Left lobe of liver (tissue), 2 donors: ENCODE measurements at regions not wholly inside any gene's neighbourhood (a gene's known extent, or its start where the extent isn't known, plus 50 kb on each side); places are given as distances from the start of the nearest gene placed in this dataset.

Source experiments
- ATAC-seq: fragments of 200-7000 bp; cut with Tn5 transposase; one replicate; pipeline ENCODE4 v1.9.1; 2020; ENCODE audit warnings: mild to moderate bottlenecking, moderate library complexity
- DNase-seq: peaks from one replicate; pipeline ENCODE4 v3.0.0-alpha.2; 2020; ENCODE audit warnings: low spot score
- donor health status: DM: no; HTN: no; CAD: no; lungs with moderate emphysema.
- donor health status: DM: no; HTN: yes; CAD: no.

- ATAC-seq (no peak), DNase-seq (no peak)
These were observed 401.2 kb upstream of the C2CD4B start for GRCh38 chr15:62566248-62566647.

- ATAC-seq = no peak
- DNase-seq = no peak
These were observed 402.4 kb upstream of the C2CD4B start for GRCh38 chr15:62567501-62567900.

- no peak for ATAC-seq
- DNase-seq = no peak
These were observed 402.9 kb upstream of the C2CD4B start for GRCh38 chr15:62568004-62568403.

GRCh38 chr15:62568702-62569101, 403.6 kb upstream of the C2CD4B start:
- no peak for DNase-seq
- ATAC-seq = no peak

GRCh38 chr15:62569460-62570404, 404.6 kb upstream of the C2CD4B start:
- DNase-seq (peak; percentile 84), ATAC-seq (peak; percentile 88)

DNA sequence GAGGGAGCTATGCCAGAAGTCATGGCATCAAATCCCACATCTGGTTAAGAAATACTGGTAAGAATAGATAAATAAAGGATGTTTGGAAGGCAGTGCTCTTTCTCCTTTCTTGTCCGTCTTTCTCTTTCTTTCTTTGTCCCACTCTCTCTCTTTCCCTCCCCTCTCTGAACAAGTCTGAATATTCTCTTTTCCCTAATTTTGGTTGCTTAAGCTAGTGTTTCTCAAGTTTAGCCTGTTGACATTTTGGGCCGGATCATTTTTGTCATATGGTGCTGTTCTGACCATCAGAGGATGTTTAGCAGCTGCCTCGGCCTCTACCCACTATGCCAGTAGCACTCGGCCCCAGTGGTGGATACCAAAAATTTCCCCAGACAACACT, 405.3 kb upstream of the C2CD4B start:
- peak; percentile 15 for ATAC-seq

GRCh38 chr15:62571072-62571471, 406.0 kb upstream of the C2CD4B start:
- DNase-seq = no peak
- no peak for ATAC-seq

More for the DNA sequence above, 405.3 kb upstream of the C2CD4B start:
- DNase-seq = no peak

- ATAC-seq (no peak), DNase-seq (no peak)
These were observed 407.7 kb upstream of the C2CD4B start for GRCh38 chr15:62572797-62573196.

- DNase-seq (no peak), ATAC-seq (no peak)
These were observed 408.8 kb upstream of the C2CD4B start for GRCh38 chr15:62573876-62574275.

DNA sequence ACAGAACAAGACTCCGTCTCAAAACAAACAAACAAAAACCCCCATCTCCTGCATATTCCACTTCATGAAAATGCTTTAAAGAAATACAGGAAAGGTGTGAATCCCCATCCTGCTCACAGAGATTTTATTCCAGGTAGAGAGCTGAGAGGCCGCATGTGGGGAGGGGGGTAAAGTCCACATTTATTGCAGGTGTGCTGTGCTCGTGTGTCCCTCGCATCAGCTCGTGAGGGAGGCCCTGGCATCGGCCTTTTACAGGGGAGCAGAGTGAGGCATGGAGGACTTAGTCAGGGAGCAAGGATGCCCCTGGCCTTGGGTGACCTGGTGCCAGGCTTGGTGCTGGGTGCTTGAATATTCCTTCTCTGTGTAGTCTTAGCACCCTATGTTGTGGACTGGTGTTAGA, 413.5 kb upstream of the C2CD4B start:
- DNase-seq (no peak), ATAC-seq (no peak)

- ATAC-seq (no peak), DNase-seq (no peak)
These were observed 413.9 kb upstream of the C2CD4B start for GRCh38 chr15:62578960-62579359.

GRCh38 chr15:62579842-62580241, 414.8 kb upstream of the C2CD4B start:
- ATAC-seq (no peak), DNase-seq (no peak)

GRCh38 chr15:62582580-62582979, 417.5 kb upstream of the C2CD4B start:
- ATAC-seq (no peak), DNase-seq (no peak)

DNA sequence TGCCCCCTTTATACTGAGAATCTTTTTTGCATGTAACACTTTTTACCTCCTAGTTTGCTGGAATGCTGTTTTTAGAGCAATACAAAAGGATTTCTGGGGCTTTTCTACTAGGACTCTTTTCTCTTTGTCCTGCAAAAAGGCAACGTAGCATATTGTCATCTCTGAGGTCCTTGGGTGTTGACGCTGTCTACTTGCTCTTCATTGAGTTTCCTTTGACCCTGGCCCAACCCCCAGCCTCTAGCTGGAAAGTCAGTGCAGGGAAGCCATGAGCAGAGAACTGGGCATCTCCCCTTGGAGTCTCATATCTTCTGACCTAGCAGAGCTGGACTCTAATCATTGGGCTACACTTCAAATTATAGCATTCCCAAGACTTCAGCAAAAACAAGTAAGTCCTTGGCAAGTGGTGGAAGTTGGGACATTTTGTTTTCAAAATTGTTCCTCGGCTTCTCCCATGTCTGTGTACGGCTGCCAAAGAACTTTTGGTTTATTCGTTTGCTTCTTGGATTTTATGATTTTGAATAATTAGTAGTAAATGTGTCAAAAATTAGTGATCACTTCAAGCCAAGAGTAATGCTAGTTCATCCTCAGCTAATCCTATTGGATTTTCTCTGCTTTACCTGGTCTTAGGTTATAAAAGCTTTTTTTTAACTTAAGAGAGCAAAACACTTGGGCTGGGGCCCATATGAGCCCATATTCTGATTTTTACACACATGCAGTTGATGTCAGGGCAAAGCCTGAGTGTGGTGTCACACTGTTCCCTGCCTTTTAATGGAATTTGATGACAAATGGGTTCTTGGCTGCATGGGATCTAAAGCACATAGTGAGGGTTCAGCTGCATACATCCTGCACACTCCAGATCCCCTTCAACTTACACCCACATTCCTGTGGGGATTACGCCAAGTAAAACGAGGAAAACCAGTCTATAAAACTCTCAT, 419.5 kb upstream of the C2CD4B start:
- ATAC-seq (no peak), DNase-seq (no peak)

DNA sequence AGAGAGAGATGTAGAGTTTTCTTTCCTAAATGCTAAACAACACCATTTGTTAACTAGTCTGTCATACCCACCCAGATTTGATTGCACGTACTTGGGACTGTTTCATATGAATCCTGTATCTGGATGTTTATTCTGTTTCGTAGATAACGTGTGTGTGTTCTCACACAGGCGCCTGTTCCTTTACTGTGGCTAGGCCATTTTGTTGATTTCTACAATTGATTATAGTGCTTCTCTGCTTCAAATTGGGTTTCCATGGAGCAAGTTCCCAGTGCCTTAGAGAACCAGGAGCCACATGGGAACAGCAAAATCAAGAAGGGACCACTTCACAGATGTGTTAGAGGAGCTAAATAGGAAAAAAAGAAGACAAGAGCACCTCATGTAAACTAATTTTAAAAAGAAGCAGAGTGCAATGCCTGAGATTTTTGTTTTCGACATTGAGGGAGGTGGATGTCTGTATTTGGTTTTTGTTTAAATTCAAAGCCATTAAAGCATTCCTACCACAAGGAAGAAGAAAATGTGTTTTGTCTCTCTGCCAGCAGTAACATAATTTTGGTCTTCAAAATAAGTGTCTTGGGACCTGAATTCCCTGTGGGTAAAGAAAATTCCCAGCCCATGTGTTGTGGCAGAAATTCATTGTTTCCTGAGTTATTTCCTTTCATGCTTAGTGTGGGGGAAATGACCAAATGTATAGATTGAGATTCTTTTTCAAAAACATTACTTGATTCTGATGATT, 424.0 kb upstream of the C2CD4B start:
- ATAC-seq (no peak), DNase-seq (no peak)

DNA sequence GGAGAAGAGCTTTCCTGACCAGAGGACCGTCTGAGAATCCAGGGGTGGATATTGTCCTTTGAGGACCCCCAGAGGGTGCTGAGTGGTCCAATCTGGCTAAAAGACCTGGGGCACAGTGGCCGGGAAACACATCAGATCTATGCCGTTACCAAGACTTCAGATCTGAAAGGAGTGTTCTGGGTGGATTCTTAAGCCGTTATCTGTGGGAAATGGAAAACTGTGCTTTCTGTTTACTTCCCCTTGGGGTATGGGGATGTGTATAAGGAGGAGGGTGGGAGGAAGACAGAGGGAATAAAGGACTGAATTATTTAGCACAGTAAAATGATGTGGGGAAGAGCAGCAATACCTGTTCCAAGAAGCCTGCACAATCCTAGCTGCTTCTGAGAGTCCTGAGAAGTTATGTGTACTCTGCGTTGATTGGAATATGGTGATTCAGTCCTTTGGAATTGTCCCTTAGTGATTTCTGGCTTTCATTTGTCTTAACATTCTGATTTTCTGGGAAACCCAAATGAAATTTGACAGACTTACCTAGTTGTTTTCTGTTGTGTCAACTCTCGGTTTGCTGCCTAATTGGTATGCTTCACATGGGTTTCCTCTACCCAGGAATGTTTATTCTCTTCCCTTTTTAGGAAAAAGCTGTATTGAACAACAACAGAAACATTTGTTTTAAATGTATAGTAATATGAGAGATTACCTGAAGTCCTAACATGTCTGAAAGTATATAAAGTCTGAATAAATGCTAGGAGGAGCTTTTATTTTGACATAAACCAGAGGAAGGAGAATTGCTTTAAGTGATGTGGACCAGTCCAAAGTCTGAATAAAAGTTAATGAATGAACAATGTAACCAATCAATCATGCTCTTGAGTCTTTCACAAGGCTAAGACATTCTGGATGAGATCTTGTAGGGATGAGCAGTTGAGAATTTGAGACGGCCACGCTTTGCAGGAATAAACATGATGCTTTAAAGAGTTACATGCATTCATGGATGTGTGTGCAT, 427.1 kb upstream of the C2CD4B start:
- ATAC-seq = peak; percentile 49
- no peak for DNase-seq

DNA sequence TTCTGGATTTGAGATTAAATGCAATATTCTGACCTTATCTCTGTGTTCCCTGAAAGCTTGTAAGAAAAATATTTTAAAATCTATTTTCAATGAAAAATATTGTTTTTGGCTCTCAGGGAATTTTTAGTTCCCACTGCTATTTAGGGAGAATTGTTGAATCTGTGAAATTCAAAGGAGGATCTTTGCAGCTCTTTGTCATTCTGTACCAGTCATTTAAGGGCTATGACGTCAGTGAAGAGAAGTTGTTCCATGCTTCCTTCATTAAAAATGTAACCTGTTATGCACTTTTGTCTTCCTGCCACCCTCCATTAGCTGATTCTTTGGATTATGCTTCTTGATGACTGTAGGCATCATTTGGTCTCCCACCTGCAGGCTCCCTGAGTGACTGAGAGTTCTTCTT, 427.8 kb upstream of the C2CD4B start:
- ATAC-seq (no peak), DNase-seq (no peak)

DNA sequence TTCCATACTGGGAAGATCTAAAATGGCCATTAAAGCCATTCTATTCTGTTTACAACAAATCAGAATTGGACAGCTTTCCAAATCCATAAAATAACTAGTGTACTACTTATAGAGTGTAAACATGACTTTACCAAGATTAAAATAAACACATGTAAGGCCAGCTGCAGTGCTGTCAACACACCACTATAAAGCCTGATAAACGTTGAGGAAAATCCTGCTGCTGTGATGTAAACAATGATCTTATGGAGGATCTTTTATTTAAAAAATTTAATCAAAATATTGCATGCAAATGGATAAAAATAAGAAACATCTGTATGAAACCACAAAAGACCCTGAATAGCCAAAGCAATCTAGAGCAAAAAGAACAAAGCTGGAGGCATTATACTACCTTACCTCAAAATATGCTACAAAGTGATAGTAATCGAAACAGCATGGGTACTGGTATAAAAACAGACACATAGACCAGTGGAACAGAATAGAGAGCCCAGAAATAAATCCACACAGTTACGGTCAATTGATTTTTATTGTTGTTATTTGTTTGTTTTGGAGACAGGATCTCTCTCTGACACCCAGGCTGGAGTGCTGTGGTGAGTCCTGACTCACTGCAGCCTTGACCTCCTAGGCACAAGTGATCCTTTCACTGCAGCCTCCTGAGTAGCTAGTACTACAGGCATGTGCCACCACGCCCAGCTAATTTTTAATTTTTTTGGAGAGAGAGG, 428.8 kb upstream of the C2CD4B start:
- peak; percentile 37 for ATAC-seq

DNA sequence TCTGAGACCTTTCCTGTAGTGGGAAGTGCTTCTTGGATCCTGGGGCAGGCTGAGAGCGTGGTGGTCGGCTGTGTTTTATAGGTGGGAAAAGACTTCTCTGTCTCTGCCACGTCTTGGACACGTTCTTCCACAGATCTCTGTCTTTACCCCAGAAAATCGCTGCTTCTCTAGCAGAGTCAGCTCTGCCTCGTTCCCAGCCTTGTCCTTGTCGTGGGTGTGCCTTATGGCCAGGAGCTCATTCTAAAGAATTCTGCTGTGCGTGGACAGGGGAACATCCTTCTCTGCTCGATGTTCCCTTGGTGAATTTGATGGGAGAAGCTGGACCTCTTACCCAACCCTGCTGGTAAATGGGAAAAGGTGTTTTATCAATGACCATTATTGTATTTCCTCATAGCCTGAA, 433.1 kb upstream of the C2CD4B start:
- DNase-seq = no peak
- no peak for ATAC-seq

More for the DNA sequence above, 428.8 kb upstream of the C2CD4B start:
- no peak for DNase-seq
